ENCODE measurements at regions not wholly inside any gene's neighbourhood (a gene's known extent, or its start where the extent isn't known, plus 50 kb on each side); places are given as distances from the start of the nearest gene placed in this dataset.

GRCh38 chr12:88802096-88802706 lies 221.9 kb upstream of the KITLG start:
- in situ Hi-C loops (cut with MboI; ENCODE audit: low sequenced_read_pairs): no loop called here

GRCh38 chr12:88801227-88802095 lies 221.2 kb upstream of the KITLG start:
- in situ Hi-C loops (cut with MboI; ENCODE audit: low sequenced_read_pairs): no loop called here

DNA sequence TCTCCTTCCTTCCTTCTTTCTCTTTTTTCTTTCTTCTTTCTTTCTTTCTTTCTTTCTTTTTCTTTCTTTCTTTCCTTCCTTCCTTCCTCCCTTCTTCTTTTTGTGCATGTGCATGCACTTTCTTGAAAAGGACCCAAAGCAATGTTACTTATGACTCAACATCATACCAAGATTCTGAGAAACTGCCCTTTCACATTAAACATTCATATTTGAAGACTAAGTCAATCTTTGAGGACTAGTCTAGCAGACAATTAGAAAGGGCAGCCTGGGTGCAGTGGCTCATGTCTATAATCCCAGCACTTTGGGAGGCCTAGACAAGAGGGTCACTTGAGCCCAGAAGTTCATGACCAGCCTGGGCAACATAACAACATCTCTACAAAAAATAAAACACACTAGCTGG lies 212.8 kb upstream of the KITLG start:
- in situ Hi-C loops (cut with MboI; ENCODE audit: low sequenced_read_pairs): no loop called here

DNA sequence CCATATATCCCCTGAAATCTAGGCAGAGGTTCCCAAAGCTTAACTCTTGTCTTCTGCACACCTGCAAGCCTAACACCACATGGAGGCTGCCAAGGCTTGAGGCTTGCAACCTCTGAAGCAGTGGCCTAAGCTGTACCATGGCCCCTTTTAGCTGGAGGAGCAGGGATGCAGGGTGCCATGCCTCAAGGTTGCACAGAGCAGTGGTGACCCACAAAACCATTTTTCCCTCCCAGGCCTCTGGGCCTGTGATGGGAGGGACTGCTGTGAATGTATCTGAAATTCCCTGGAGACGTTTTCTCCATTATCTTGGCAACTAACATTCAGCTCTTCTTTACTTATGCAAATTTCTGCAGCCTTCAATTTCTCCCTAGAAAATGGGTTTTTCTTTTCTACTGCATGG lies 210.0 kb upstream of the KITLG start:
- in situ Hi-C loops (cut with MboI; ENCODE audit: low sequenced_read_pairs): no loop called here

DNA sequence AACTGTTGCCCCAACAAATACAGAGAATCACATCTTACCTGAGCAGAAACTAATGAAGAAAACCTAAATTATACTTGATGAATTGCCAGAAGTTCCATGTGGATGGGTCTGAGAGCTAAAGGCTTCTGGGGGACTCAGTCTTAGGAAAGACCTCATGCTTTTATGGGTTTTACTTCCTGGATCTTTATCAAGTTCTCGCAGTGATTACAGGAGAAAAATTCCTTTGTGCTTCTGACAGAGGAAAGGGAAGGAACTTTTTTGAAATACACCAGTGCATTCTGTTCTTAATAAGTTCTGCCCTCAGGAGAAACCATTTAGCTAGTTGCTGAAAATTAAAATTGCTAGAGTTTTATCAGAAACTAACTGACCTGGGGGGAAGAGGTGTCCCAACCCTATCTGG lies 203.9 kb upstream of the KITLG start:
- in situ Hi-C loops (cut with MboI; ENCODE audit: low sequenced_read_pairs): no loop called here

DNA sequence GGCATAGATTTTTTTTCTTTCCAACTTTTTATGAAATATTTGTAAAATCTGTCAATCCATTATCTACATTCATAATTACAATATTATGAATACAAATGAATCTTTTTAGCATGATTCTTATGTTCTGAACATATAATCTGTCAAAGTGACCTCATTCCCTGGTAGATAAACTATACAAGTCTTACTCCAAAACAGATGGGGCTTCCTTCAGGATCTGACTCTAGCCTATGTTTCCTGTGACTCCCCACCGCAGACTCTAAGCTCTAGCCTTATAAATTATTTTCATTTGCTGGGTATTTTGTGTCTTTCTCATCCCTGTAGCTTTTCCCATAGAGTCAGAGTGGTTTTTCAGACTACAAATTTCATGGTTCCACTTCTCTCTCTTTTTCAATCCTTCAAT lies 202.1 kb upstream of the KITLG start:
- in situ Hi-C loops (cut with MboI; ENCODE audit: low sequenced_read_pairs): no loop called here

DNA sequence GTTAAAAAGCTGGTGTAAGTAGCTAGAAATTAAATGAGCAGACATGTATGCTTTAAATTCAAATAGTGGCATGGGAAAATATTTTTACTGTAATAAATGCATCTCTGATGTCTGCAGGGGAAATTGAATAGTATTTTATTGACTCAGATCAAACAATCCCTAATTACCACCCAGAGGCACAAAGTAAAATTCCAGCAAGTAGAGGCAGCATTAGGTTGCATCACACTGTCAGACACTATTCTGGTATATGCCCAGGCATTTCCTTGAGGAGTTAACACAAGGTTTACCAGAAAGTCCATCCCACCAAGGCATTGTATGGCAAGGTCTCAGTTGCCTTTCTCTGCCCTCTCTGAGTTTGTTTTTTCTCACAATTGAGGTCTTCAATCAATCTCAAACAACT lies 201.6 kb upstream of the KITLG start:
- in situ Hi-C loops (cut with MboI; ENCODE audit: low sequenced_read_pairs): no loop called here

DNA sequence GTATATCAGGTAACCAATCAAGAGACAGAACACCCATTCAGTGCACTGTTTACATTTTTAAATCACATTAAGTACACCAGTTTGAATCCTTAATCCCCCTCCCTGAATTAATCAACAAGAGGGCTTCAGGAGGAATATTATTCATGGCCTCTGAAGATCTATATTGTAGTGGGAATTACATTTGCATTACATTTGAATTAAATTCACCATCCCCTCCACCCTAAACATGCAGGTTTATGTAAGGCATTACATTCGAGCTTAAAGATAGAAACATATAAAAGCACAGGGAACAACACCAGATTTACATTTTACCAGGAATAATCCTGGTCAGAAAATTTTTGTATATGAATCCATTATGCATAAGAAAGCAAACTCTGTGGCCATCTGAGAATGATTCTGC lies 197.8 kb upstream of the KITLG start:
- in situ Hi-C loops (cut with MboI; ENCODE audit: low sequenced_read_pairs): no loop called here

- in situ Hi-C loops (cut with MboI; ENCODE audit: low sequenced_read_pairs): no loop called here
These were observed 195.5 kb upstream of the KITLG start for GRCh38 chr12:88775742-88776151.

DNA sequence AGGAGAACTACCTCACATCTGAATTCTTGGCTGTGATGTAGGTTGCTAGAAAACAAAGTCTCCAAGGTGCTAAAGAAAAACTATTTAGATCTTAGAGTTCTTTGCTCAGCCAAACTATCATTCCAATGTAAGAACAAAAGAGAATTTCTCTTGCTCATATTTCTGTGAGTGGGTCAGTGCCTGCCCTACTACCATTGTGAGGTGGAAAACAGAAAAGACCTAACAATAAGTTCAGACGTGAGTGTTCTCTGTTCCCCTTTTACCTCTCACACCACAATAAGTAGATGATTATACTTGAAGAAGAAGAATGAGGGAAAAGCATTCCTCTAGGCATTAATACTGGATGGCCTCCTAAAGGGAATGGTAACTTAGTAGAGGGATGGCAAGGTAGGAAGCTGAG lies 187.4 kb upstream of the KITLG start:
- in situ Hi-C loops (cut with MboI; ENCODE audit: low sequenced_read_pairs): no loop called here

DNA sequence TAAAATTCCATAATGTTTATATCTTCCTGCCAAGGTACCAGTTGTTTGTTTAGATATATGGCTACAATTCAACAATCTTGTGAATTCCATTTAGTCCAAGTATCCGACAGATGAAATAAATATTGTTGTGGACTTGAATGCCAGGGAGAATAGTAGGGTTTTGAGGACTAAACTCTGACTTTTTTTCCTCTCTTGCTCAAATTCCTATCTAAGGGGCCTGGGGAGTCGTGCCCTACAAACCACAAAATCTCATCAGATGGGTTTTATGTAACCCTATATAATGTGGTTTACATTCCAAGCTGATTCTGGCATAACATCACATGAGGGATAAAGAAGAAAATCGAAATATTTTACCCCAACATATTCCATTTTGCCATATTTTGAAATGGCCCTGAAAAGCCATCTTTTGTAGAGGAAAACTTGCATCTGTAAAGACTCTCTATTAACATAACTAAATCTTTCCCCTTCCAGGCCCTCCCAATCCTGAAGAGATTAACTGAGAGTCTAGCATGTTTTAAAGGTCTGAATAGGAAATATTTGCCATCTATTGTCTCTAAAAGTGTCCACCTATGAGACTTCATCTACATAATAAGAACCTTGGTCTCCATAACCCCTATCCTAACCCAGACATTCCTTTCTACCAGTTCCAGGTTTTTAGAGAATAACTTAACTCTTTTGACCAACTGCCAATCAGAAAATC lies 184.7 kb upstream of the KITLG start:
- in situ Hi-C loops (cut with MboI; ENCODE audit: low sequenced_read_pairs): no loop called here

- in situ Hi-C loops (cut with MboI; ENCODE audit: low sequenced_read_pairs): no loop called here
These were observed 183.3 kb upstream of the KITLG start for GRCh38 chr12:88763536-88764100.

GRCh38 chr12:88758176-88758575 lies 177.9 kb upstream of the KITLG start:
- in situ Hi-C loops (cut with MboI; ENCODE audit: low sequenced_read_pairs): no loop called here

DNA sequence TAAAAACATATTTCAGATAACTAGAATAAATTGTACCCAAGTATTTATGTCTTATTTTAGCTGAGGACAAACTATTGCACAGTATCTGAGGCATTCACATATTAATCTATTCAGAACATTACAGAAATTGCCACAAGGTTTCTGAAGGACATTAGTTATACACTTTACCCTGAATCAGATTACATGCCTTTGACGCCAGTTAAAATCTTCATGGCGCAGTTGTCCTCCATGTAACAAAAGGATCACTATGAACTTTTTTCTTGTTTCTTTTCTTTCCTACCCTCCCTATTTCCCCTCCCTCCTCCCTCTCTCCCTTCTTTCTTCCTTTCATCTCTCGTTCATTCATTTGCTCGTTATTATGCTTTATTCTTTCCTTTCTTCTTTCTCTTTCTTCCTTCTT lies 176.6 kb upstream of the KITLG start:
- in situ Hi-C loops (cut with MboI; ENCODE audit: low sequenced_read_pairs): no loop called here

DNA sequence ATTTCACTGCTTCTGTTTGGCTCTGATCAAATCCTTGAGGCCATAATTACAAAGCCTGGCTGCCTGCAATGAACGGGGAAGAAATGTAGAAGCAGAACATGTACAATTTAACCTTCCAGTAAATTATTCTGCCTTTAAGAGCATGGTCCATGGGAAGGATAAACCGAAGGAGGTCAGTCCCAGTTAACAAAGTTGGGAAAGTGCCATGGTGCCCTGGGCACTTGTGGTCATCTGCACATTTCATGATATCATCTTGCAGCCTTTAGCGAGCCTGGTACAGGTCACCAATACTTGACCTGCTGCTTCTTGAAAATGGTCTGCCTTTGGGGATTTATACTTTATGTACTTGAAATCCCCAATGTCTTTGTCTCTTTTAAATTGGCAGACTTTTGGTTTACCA lies 175.9 kb upstream of the KITLG start:
- in situ Hi-C loops (cut with MboI; ENCODE audit: low sequenced_read_pairs): no loop called here

GRCh38 chr12:88753707-88754106 lies 173.4 kb upstream of the KITLG start:
- in situ Hi-C loops (cut with MboI; ENCODE audit: low sequenced_read_pairs): no loop called here

GRCh38 chr12:88753066-88753465 lies 172.8 kb upstream of the KITLG start:
- in situ Hi-C loops (cut with MboI; ENCODE audit: low sequenced_read_pairs): no loop called here

DNA sequence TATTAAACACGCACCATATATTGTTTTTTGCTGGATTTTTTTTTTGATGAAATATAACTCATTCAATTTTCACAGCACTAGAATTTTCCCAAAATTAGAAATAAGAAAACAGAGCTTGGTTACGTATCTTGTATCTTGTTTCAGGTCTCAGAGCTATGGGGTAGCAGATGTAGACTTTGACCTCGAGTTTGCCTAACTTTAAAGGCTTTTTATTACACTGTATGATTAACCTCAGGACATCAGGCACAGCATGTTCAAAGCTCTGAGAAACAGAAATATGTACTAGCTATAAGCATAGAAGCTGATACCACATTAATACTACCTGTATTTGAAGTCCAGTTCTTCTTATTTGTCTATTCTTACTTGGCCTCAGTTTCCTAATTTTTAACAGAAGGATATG lies 171.9 kb upstream of the KITLG start:
- in situ Hi-C loops (cut with MboI; ENCODE audit: low sequenced_read_pairs): no loop called here

- in situ Hi-C loops (cut with MboI; ENCODE audit: low sequenced_read_pairs): no loop called here
These were observed 170.7 kb upstream of the KITLG start for GRCh38 chr12:88750867-88751543.

GRCh38 chr12:88746386-88746785 lies 166.1 kb upstream of the KITLG start:
- in situ Hi-C loops (cut with MboI; ENCODE audit: low sequenced_read_pairs): no loop called here
